ENCODE measurements at regions not wholly inside any gene's neighbourhood (a gene's known extent, or its start where the extent isn't known, plus 50 kb on each side); places are given as distances from the start of the nearest gene placed in this dataset.
"Not testable (repeated sequence)": the region's sequence is repeated elsewhere in the genome, so short reads cannot be mapped to it uniquely, and the experiment has no call there.

GRCh38 chr3:125899181-125899580 lies 69.8 kb upstream of the ROPN1B start:
- TF ChIP-seq CTCF (IDR thresholded peaks at IDR 0.05; ENCODE audit: low read length); EZH2 (optimal IDR thresholded peaks at IDR 0.05; ENCODE audit: low read depth, low read length): not testable (repeated sequence)
